IMR-90 (cell line): ENCODE measurements at regions not wholly inside any gene's neighbourhood (a gene's known extent, or its start where the extent isn't known, plus 50 kb on each side); places are given as distances from the start of the nearest gene placed in this dataset.

ENCODE experiments used
- ATAC-seq: fragments of 200-7000 bp; cut with Tn5 transposase; 2 replicates; pipeline ENCODE4 v1.9.1; 2020; ENCODE audit warnings: low read depth, mild to moderate bottlenecking, moderate library complexity
- BruUV-seq: library from RNA; stranded (reverse); fragments of 400-500 nt; replicated peaks from 2 replicates; lab custom pipeline; 2021; lab: Mats Ljungman, UMichigan
- CTCF ChIA-PET: fragments of 300-600 bp; formaldehyde crosslinking; extraction: SDS; loops from one replicate; lab custom pipeline; 2021; ENCODE audit warnings: antibody characterized with exemption; lab: Yijun Ruan, JAX
- POLR2A ChIA-PET: fragments of 300-600 bp; sonication (Branson Sonifier 250); formaldehyde crosslinking; loops from one replicate; lab custom pipeline; 2022; ENCODE audit warnings: antibody characterized with exemption; ENCODE audit not compliant: unreplicated experiment; lab: Charles Lee
- DNase-seq: peaks from one replicate; pipeline ENCODE4 v3.0.0; 2013
- H2AFZ ChIP-seq: replicated peaks from 2 replicates; pipeline ENCODE3; 2013; ENCODE audit warnings: low read length, mild to moderate bottlenecking; ENCODE audit not compliant: poor library complexity
- H2AK5ac ChIP-seq: 2 replicates; pipeline ENCODE4 v1.6.1; 2013; ENCODE audit warnings: low read depth, low read length, inconsistent platforms
- H2AK9ac ChIP-seq: replicated peaks from 2 replicates; pipeline ENCODE3; 2013; ENCODE audit warnings: mild to moderate bottlenecking, low read depth, low read length, moderate library complexity; ENCODE audit not compliant: poor library complexity
- H2BK120ac ChIP-seq: 2 replicates; pipeline ENCODE4 v1.6.1; 2013; ENCODE audit warnings: low read depth, low read length, inconsistent platforms
- H2BK15ac ChIP-seq: 3 replicates; pipeline ENCODE4 v1.6.1; 2013; ENCODE audit warnings: low read depth, low read length, inconsistent platforms
- H2BK20ac ChIP-seq: 2 replicates; pipeline ENCODE4 v1.6.1; 2013; ENCODE audit warnings: low read depth, mild to moderate bottlenecking, inconsistent platforms, low read length, moderate library complexity
- H2BK5ac ChIP-seq: 2 replicates; pipeline ENCODE4 v1.6.1; 2013; ENCODE audit warnings: mild to moderate bottlenecking, low read depth, low read length, inconsistent platforms; ENCODE audit not compliant: poor library complexity, severe bottlenecking
- H3K14ac ChIP-seq: replicated peaks from 2 replicates; pipeline ENCODE4 v1.6.1; 2013; ENCODE audit warnings: low read depth, low read length, inconsistent platforms
- H3K18ac ChIP-seq: 2 replicates; pipeline ENCODE4 v1.6.1; 2013; ENCODE audit warnings: low read depth, low read length, control low read depth
- H3K23ac ChIP-seq: 2 replicates; pipeline ENCODE4 v1.6.1; 2013; ENCODE audit warnings: low read depth, low read length, inconsistent platforms
- H3K27ac ChIP-seq: 2 replicates; pipeline ENCODE4 v1.5.1; 2013; ENCODE audit warnings: mild to moderate bottlenecking, control low read depth, low read length; ENCODE audit not compliant: insufficient read depth
- H3K27me3 ChIP-seq: 2 replicates; pipeline ENCODE4 v1.6.1; 2013; ENCODE audit warnings: low read length; ENCODE audit not compliant: control insufficient read depth, insufficient read depth
- H3K36me3 ChIP-seq: 2 replicates; pipeline ENCODE4 v1.6.1; 2013; ENCODE audit warnings: low read length, mixed read lengths; ENCODE audit not compliant: control insufficient read depth, insufficient read depth
- H3K4ac ChIP-seq: 2 replicates; pipeline ENCODE4 v1.6.1; 2013; ENCODE audit warnings: low read depth, low read length, inconsistent platforms
- H3K4me1 ChIP-seq: 2 replicates; pipeline ENCODE4 v1.6.1; 2013; ENCODE audit warnings: low read length, mixed read lengths; ENCODE audit not compliant: control insufficient read depth, insufficient read depth
- H3K4me2 ChIP-seq: 2 replicates; pipeline ENCODE4 v1.6.1; 2013; ENCODE audit warnings: low read depth, mild to moderate bottlenecking, control low read depth, low read length, moderate library complexity
- H3K4me3 ChIP-seq: 2 replicates; pipeline ENCODE4 v1.5.1; 2013; ENCODE audit warnings: low read depth, mild to moderate bottlenecking, control low read depth, low read length, moderate library complexity; ENCODE audit not compliant: insufficient read depth
- H3K56ac ChIP-seq: 2 replicates; pipeline ENCODE4 v1.6.1; 2013; ENCODE audit warnings: low read length, inconsistent platforms; ENCODE audit not compliant: insufficient read depth; ENCODE audit errors: extremely low read depth
- H3K79me1 ChIP-seq, 2 experiments: 2 replicates each; pipeline ENCODE4 v1.6.1; 2013; ENCODE audit warnings: low read length in 2 of 2, inconsistent platforms in 1 of 2, low read depth in 1 of 2
- H3K9ac ChIP-seq: 2 replicates; pipeline ENCODE4 v1.6.1; 2013; ENCODE audit warnings: low read depth, low read length, control low read depth
- H3K9me1 ChIP-seq: 2 replicates; pipeline ENCODE4 v1.6.1; 2013; ENCODE audit warnings: low read length, inconsistent platforms; ENCODE audit not compliant: insufficient read depth
- H3K9me3 ChIP-seq: 2 replicates; pipeline ENCODE4 v1.6.1; 2013; ENCODE audit warnings: low read length; ENCODE audit not compliant: control insufficient read depth, insufficient read depth
- H4K20me1 ChIP-seq: 2 replicates; pipeline ENCODE4 v1.6.1; 2013; ENCODE audit warnings: low read length, inconsistent platforms; ENCODE audit not compliant: insufficient read depth
- H4K5ac ChIP-seq: 2 replicates; pipeline ENCODE4 v1.6.1; 2013; ENCODE audit warnings: mild to moderate bottlenecking, low read depth, low read length, control low read depth
- H4K8ac ChIP-seq, 2 experiments: 2 replicates each; pipeline ENCODE4 v1.6.1; 2013; ENCODE audit warnings: low read depth in 2 of 2, low read length in 2 of 2, control low read depth in 1 of 2, inconsistent platforms in 1 of 2
- H4K91ac ChIP-seq: 2 replicates; pipeline ENCODE4 v1.6.1; 2013; ENCODE audit warnings: low read depth, low read length, inconsistent platforms; ENCODE audit not compliant: insufficient read depth
- BHLHE40 ChIP-seq: fragments of 150-350 bp; IDR thresholded peaks from 2 replicates; pipeline ENCODE4 v1.6.1; 2016; ENCODE audit warnings: mild to moderate bottlenecking, low read depth, low read length
- CEBPB ChIP-seq: IDR thresholded peaks from 2 replicates; pipeline ENCODE4 v1.6.1; 2012; ENCODE audit warnings: low read depth, low read length, improper control_type of control experiment
- CHD1 ChIP-seq: IDR thresholded peaks from 2 replicates; pipeline ENCODE4 v1.6.1; 2012; ENCODE audit warnings: low read depth, low read length, improper control_type of control experiment
- FOS ChIP-seq: fragments of 150-350 bp; IDR thresholded peaks from 2 replicates; pipeline ENCODE4 v1.6.1; 2016; ENCODE audit warnings: low read depth, low read length
- MAFK ChIP-seq: IDR thresholded peaks from 2 replicates; pipeline ENCODE4 v1.6.1; 2012; ENCODE audit warnings: low read depth, low read length, improper control_type of control experiment
- MAZ ChIP-seq: IDR thresholded peaks from 2 replicates; pipeline ENCODE4 v1.6.1; 2012; ENCODE audit warnings: low read depth, mild to moderate bottlenecking, low read length, improper control_type of control experiment, moderate library complexity, borderline replicate concordance
- MXI1 ChIP-seq: IDR thresholded peaks from 2 replicates; pipeline ENCODE4 v1.6.1; 2012; ENCODE audit warnings: low read depth, mild to moderate bottlenecking, low read length, moderate library complexity, borderline replicate concordance
- NFE2L2 ChIP-seq: fragments of 150-350 bp; IDR thresholded peaks from 2 replicates; pipeline ENCODE4 v1.6.1; 2016; ENCODE audit warnings: low read depth, mild to moderate bottlenecking, low read length
- POLR2A ChIP-seq: IDR thresholded peaks from 2 replicates; pipeline ENCODE4 v1.6.1; 2012; ENCODE audit warnings: mild to moderate bottlenecking, low read depth, low read length
- RAD21 ChIP-seq: IDR thresholded peaks from 2 replicates; pipeline ENCODE4 v1.6.1; 2012; ENCODE audit warnings: low read length, improper control_type of control experiment
- RCOR1 ChIP-seq: IDR thresholded peaks from 2 replicates; pipeline ENCODE4 v1.6.1; 2012; ENCODE audit warnings: mild to moderate bottlenecking, low read length, improper control_type of control experiment; ENCODE audit not compliant: insufficient replicate concordance
- RFX5 ChIP-seq: IDR thresholded peaks from 2 replicates; pipeline ENCODE4 v1.8.0; 2012; ENCODE audit warnings: low read depth, mild to moderate bottlenecking, low read length, moderate library complexity
- SMC3 ChIP-seq: fragments of 150-350 bp; IDR thresholded peaks from 2 replicates; pipeline ENCODE4 v1.6.1; 2016; ENCODE audit warnings: low read depth, mild to moderate bottlenecking, antibody characterized with exemption, low read length, moderate library complexity
- WGBS, 2 experiments: methylation state at CpG; one replicate each; pipeline versions ENCODE4 v1.1.5 to v1.1.7; 2013; ENCODE audit warnings: missing lambda C conversion rate in 2 of 2; ENCODE audit not compliant: insufficient read length in 1 of 2; ENCODE audit errors: extremely low coverage in 2 of 2; 5-methylcytosine and 5-hydroxymethylcytosine counted together
- dilution Hi-C: fragments of 300-500 bp; cut with HindIII; formaldehyde crosslinking; loops from one replicate; pipeline ENCODE4 v1.14.3; 2018; ENCODE audit warnings: low sequenced_read_pairs; ENCODE audit not compliant: unreplicated experiment
- in situ Hi-C: fragments of 300-500 bp; cut with MboI; formaldehyde crosslinking; loops from 3 replicates; pipeline ENCODE4 v1.14.3; 2019; ENCODE audit warnings: low sequenced_read_pairs, inconsistent platforms, mixed read lengths
- intact Hi-C: fragments of 100-400 bp; cut with micrococcal nuclease; formaldehyde crosslinking; loops from 2 replicates; pipeline ENCODE4 v1.10.0; 2022
- TF ChIP-seq, protein P1 (sequence below): conservative IDR thresholded peaks from 2 replicates; pipeline ENCODE4 v1.5.1; 2012; ENCODE audit warnings: mild to moderate bottlenecking, low read depth, low read length, improper control_type of control experiment
- TF ChIP-seq, protein P2 (sequence below): fragments of 150-350 bp; IDR thresholded peaks from 2 replicates; pipeline ENCODE4 v1.6.1; 2017; ENCODE audit warnings: mild to moderate bottlenecking, antibody characterized with exemption, low read length, low read depth
- TF ChIP-seq, protein P3 (sequence below): fragments of 150-350 bp; IDR thresholded peaks from 2 replicates; pipeline ENCODE4 v1.6.1; 2016; ENCODE audit warnings: low read depth, mild to moderate bottlenecking, low read length, moderate library complexity, borderline replicate concordance

DNA sequence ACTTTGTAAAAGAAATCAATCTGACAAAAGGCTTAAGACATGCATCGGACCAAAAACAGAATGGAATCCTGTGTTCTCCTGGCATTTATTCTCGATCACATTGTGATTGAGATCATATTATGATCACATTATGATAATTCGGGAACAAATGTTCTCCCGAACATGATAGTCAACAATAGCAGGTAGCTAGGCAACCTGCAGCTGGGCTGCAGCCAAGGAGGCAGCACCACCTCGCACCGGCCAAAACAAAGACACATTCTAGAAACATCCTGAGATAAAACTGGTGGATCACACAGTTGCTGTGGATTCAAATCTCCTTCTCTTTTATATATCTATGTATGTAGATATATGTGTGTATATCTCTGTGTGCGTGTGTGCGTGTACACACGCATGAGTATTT lies 480.6 kb upstream of the CYLC2 start:
- no peak overlapping the region for H3K14ac ChIP-seq
- no peaks in the 10 kb centered on the region for H3K9me1 ChIP-seq
- no peak overlapping the region for H2BK5ac ChIP-seq
- no peak for TF ChIP-seq FOS
- no peak for TF ChIP-seq RCOR1
- TF ChIP-seq RAD21: no peak
- TF ChIP-seq MAZ: no peak
- TF ChIP-seq MXI1: no peak
- no peak for TF ChIP-seq POLR2A
- no peak for TF ChIP-seq CHD1
- TF ChIP-seq CEBPB: no peak
- no peak for TF ChIP-seq MAFK
- TF ChIP-seq BHLHE40: no peak
- TF ChIP-seq, protein P1, sequence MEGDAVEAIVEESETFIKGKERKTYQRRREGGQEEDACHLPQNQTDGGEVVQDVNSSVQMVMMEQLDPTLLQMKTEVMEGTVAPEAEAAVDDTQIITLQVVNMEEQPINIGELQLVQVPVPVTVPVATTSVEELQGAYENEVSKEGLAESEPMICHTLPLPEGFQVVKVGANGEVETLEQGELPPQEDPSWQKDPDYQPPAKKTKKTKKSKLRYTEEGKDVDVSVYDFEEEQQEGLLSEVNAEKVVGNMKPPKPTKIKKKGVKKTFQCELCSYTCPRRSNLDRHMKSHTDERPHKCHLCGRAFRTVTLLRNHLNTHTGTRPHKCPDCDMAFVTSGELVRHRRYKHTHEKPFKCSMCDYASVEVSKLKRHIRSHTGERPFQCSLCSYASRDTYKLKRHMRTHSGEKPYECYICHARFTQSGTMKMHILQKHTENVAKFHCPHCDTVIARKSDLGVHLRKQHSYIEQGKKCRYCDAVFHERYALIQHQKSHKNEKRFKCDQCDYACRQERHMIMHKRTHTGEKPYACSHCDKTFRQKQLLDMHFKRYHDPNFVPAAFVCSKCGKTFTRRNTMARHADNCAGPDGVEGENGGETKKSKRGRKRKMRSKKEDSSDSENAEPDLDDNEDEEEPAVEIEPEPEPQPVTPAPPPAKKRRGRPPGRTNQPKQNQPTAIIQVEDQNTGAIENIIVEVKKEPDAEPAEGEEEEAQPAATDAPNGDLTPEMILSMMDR: no peak
- TF ChIP-seq, protein P2, sequence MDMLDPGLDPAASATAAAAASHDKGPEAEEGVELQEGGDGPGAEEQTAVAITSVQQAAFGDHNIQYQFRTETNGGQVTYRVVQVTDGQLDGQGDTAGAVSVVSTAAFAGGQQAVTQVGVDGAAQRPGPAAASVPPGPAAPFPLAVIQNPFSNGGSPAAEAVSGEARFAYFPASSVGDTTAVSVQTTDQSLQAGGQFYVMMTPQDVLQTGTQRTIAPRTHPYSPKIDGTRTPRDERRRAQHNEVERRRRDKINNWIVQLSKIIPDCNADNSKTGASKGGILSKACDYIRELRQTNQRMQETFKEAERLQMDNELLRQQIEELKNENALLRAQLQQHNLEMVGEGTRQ: no peak
- no peak for TF ChIP-seq NFE2L2
- no peak for TF ChIP-seq RFX5
- TF ChIP-seq SMC3: no peak
- TF ChIP-seq, protein P3, sequence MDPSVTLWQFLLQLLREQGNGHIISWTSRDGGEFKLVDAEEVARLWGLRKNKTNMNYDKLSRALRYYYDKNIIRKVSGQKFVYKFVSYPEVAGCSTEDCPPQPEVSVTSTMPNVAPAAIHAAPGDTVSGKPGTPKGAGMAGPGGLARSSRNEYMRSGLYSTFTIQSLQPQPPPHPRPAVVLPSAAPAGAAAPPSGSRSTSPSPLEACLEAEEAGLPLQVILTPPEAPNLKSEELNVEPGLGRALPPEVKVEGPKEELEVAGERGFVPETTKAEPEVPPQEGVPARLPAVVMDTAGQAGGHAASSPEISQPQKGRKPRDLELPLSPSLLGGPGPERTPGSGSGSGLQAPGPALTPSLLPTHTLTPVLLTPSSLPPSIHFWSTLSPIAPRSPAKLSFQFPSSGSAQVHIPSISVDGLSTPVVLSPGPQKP: no peak
- no peak overlapping the region for H2AK5ac ChIP-seq
- H3K18ac ChIP-seq: no peak overlapping the region
- no peaks in the 10 kb centered on the region for H3K27me3 ChIP-seq
- WGBS, 2 experiments: no CpG with 5 or more reads among the region's 9 CpGs
- H3K9me3 ChIP-seq: peaks cover 2% of the 10 kb centered on the region; the same call in 1 of the 2 replicates
- CTCF ChIA-PET: no interaction called here
- in situ Hi-C loops (no loop called here), intact Hi-C loops (no loop called here), dilution Hi-C loops (no loop called here)
- H3K4me3 ChIP-seq: no peak overlapping the region
- H2BK15ac ChIP-seq: no peak overlapping the region
- POLR2A ChIA-PET: no interaction called here
- no peak overlapping the region for H4K91ac ChIP-seq
- H3K9ac ChIP-seq: no peak overlapping the region
- no peak overlapping the region for H2AFZ ChIP-seq
- H3K36me3 ChIP-seq: no peaks in the 10 kb centered on the region
- no peak overlapping the region for H3K4me2 ChIP-seq
- H3K4ac ChIP-seq: no peak overlapping the region
- no peak overlapping the region for H2BK120ac ChIP-seq
- no peak overlapping the region for H3K23ac ChIP-seq
- no peaks in the 10 kb centered on the region for H3K4me1 ChIP-seq
- H3K79me1 ChIP-seq: no peaks in the 10 kb centered on the region
- no peak overlapping the region for H4K8ac ChIP-seq
- no peaks in the 10 kb centered on the region for H4K20me1 ChIP-seq
- no peak overlapping the region for H3K56ac ChIP-seq
- H3K27ac ChIP-seq: no peak overlapping the region
- no peak overlapping the region for H2AK9ac ChIP-seq
- BruUV-seq: no TSS peak
- H2BK20ac ChIP-seq: no peak overlapping the region
- no peak for DNase-seq
- no peak for ATAC-seq
- H4K5ac ChIP-seq: no peak overlapping the region
